CD4-positive, alpha-beta T cell treated with Interleukin-15 for 4 hours (primary cell): ENCODE measurements at regions not wholly inside any gene's neighbourhood (a gene's known extent, or its start where the extent isn't known, plus 50 kb on each side); places are given as distances from the start of the nearest gene placed in this dataset.
"Not testable (repeated sequence)": the region's sequence is repeated elsewhere in the genome, so short reads cannot be mapped to it uniquely, and the experiment has no call there.

ENCODE experiments used
- DNase-seq: peaks from one replicate; pipeline ENCODE4 v3.0.0-alpha.2; 2020; ENCODE audit warnings: low spot score

- DNase-seq: no peak
These were observed 292.9 kb upstream of the DUSP10 start for GRCh38 chr1:222034790-222035189.

- no peak for DNase-seq
These were observed 291.6 kb upstream of the DUSP10 start for GRCh38 chr1:222033450-222033849.

GRCh38 chr1:222031318-222031717, 289.4 kb upstream of the DUSP10 start:
- no peak for DNase-seq

DNA sequence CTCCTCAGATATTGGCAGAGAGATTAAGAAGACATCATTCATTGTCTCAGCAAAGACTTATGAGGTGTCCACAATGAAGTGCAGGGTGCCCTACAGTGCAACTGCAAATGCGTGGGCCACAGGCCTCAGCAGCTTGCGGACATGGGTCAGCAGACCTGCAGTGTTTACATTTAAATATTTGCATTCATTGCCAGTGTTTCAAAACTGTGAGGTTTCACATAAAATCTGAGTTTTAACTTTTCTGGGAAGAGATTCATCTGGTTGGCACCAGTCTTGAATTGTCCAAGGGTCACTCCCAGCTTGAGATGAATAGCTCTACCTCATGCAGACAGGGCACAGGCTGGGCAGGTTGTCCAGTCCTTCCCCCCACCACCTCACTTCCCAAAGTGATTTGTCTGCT, 286.8 kb upstream of the DUSP10 start:
- DNase-seq: no peak

DNA sequence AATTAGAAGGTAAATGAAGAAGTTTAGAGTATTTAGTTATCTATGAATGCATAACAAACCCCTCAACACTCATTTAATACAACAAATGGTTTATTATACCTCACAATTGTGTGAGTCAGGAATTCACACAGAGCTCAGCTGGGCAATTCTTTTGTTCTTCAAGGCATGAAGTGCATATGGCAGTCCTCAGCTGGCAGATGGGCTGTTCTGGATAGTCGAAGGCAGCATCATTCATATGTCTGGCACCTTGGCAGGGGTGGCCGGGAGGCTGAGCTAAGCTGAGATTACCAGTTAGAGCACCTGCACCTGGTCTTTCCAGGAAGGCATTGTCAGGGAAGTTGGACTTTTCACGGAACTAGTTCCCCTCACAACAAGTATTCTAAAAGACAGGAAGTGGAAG, 286.2 kb upstream of the DUSP10 start:
- DNase-seq: no peak

DNA sequence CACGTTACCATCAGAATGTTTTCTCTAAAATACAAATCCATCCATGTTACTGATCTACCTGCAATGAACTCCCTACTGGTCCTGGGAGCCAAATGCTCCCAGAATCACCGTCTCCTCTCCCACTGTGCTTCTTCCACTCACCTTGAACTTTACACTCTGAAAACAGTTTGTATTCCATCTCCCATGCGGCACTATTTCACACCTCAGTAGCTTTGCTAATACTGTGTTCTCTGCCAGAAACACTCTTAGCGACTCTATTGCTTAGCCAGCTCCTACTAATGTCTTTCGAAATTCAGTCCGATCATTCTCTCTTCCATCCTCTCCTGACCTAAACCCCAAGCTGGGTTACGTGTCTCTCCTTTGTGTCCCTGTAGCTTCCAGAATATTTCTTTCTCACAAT, 284.4 kb upstream of the DUSP10 start:
- DNase-seq: no peak

- no peak for DNase-seq
These were observed 281.1 kb upstream of the DUSP10 start for GRCh38 chr1:222023025-222023424.

- DNase-seq: no peak
These were observed 279.2 kb upstream of the DUSP10 start for GRCh38 chr1:222021129-222021528.

- no peak for DNase-seq
These were observed 278.7 kb upstream of the DUSP10 start for GRCh38 chr1:222020553-222020952.

DNA sequence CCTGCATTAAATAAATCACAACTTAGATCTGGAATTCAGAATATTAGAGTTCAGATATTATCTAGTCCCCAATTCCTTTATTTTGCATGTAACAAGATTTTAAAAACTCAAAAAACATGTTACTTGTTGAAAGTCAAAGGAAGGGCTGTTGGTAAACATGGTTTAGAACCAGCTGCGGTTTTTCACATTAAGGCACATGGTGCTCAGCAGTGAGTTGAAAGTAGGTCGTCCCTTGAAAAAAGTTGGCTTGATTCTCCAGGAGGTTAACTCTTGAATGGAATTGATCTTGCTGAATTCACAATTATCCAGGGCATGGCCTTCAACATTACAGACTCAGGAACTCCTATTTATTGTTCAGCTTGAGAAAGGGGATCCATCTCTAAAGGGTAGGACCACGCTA, 277.1 kb upstream of the DUSP10 start:
- DNase-seq: no peak

DNA sequence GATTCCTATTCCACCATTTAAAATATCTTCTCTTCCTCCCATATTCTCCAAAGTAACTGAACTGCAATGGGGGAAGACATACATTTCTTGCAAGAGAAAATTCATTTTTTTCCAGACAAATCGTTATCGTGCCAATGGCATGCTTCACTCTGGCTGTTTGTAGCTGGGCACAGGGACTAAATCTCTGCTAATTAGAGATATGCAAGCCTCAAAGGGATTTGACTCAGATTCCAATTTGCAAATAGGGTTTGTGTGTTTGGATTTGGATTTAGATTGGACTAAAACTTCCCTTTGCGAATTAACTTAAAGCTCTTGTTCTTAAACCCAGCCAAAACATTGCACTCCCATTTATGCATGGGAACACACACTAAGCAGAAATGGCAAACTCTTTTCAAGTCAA, 276.2 kb upstream of the DUSP10 start:
- no peak for DNase-seq

GRCh38 chr1:222015686-222016085, 273.8 kb upstream of the DUSP10 start:
- no peak for DNase-seq

DNA sequence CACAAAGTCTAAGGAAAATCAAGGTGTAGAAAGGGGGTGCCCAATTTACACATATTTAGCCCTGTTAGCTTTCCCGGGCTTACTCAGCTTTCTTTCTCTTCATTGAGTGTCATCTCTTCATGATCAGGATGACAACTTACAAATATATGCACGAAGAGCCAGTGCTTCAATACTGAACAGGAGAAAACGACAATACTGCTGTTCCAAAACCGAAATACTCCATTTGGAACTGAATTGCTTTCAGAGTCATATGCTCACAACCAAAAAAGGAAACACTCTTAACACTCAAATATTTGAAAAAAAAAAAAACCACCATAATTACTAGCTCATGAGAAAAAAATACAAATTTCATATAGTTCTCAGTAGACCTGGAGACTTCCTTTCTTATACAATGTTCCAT, 272.1 kb upstream of the DUSP10 start:
- DNase-seq: no peak

DNA sequence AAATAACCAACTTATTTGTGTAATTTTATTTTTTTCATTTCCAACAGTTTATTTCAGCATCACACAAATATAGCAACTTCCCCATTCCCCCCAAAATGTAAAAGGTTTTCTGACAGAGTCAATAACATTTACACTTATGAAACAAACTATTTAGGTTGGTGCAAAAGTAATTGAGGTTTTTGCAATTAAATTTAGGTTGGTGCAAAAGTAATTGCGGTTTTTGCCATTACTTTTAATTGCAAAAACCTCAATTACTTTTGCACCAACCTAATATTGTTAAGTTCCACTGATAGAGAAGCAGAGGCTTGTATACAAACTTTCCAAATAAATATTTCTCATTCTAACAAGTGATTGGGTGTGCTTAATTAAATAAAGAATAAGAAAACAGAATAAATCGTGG, 270.9 kb upstream of the DUSP10 start:
- no peak for DNase-seq

- no peak for DNase-seq
These were observed 268.4 kb upstream of the DUSP10 start for GRCh38 chr1:222010306-222010705.

DNA sequence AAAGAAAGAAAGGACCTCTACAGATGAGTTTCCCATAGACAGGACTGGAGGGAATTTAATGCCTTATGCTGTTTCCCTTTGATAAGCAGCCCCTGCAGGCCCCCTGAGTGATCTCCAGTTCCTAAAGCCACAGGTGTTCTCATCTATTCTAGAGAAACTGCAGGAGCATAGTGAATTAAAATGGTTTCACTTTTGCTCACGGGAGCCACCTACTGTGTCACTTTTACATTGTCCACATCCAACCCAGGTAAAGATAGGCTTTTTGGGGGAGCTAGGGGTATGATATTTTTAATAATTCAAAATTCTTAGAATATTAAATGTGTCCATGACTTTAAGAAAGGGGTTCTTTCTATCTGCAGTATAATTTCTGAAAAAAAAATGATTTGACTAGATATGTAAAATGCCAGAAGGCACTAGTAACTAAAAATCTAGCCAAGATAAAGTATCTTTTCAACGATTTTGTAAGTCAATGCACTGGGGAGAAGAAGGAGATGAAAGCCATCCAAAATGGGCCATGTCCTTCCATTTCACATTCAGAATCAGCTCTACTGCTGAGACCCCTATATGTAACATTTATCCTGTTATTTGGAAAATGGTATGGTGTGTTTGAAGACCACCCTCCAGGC, 267.3 kb upstream of the DUSP10 start:
- DNase-seq: peak; percentile 29

DNA sequence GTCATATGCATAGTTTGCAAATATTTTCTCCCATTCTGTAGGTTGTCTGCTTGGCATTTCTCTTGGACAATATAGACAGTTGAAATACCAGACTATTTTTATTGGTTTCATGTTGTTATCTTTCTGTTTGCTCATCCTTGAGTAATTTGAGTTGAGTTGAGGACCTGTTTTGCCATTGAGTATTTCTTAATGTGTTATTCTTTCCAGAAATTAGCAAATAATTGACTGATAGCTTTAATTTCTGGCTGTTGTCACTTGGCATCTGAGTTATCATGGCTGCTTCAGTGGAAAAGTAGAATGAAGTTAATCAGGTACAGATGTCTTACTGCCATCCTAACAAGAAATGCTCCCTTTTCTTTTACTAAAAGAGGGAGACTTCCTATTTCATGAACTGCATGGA, 264.8 kb upstream of the DUSP10 start:
- DNase-seq: no peak

- no peak for DNase-seq
These were observed 262.9 kb upstream of the DUSP10 start for GRCh38 chr1:222004784-222005183.

- DNase-seq: no peak
These were observed 262.1 kb upstream of the DUSP10 start for GRCh38 chr1:222004034-222004433.

GRCh38 chr1:222002503-222002902, 260.6 kb upstream of the DUSP10 start:
- DNase-seq: no peak

DNA sequence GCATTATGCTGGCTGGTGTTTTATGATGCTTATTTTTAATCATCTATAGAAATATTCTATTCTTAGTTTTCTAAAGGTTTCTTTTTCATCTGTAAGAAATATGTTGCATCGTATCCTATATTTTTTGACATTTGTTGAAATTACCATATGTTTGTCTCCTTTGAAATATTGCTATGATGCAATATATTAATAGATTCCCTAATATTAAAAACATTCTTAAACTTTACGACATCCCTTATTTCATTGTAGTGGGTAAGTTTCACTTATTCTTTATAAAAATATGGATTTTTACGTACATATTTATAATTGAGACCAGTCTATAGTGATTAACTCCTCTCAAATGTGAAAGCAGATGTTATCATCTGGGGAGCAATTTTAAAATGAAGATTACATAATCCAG, 258.2 kb upstream of the DUSP10 start:
- no peak for DNase-seq

GRCh38 chr1:221998781-221999180, 256.9 kb upstream of the DUSP10 start:
- DNase-seq: no peak

DNA sequence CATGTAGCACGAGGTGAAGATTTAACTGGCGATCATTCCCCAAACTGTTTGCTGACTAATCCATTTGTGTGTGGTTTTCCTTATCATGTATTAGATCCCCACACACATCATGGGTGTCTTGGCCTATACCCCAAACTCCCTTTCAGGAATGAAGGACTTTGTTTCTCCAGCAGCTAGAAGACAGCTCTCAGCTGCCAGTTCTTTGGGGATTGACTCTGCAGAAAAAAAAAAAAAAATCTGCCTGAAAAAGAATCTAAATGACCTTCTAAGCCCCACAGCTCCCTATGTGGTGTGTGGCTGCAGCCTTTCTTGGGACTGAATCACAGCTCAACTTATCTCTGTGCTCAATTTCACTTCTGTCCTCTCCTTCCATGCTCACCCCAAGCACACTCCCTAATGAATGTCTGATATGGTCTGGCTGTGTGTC, 256.3 kb upstream of the DUSP10 start:
- DNase-seq: no peak

- not testable (repeated sequence) for DNase-seq
These were observed 255.1 kb upstream of the DUSP10 start for GRCh38 chr1:221997012-221997411.

GRCh38 chr1:221994939-221995338, 253.1 kb upstream of the DUSP10 start:
- no peak for DNase-seq
